HepG2 (cell line): ENCODE measurements at regions not wholly inside any gene's neighbourhood (a gene's known extent, or its start where the extent isn't known, plus 50 kb on each side); places are given as distances from the start of the nearest gene placed in this dataset.

Source experiments
- ATAC-seq: fragments of 200-7000 bp; cut with Tn5 transposase; 3 replicates; pipeline ENCODE4 v1.9.1; 2020; ENCODE audit warnings: mild to moderate bottlenecking, moderate library complexity
- BruUV-seq: library from RNA; stranded (reverse); fragments of 400-500 nt; replicated peaks from 2 replicates; lab custom pipeline; 2021; lab: Mats Ljungman, UMichigan
- CTCF ChIA-PET: fragments of 300-600 bp; formaldehyde crosslinking; extraction: SDS; loops from one replicate; lab custom pipeline; 2021; ENCODE audit warnings: low total read pairs, inconsistent platforms, low intra/inter-chr PET ratio; lab: Yijun Ruan, JAX
- POLR2A ChIA-PET: fragments of 350-600 bp; sonication (Branson Sonifier 250); formaldehyde crosslinking; loops from one replicate; lab custom pipeline; 2020; ENCODE audit warnings: antibody characterized with exemption, inconsistent platforms; lab: Yijun Ruan, JAX
- DNase-seq: peaks from one replicate; pipeline ENCODE4 v3.0.0-alpha.2; 2015; ENCODE audit warnings: low spot score
- FAIRE-seq: peaks from 3 replicates; lab custom pipeline; 2011; peaks lifted over from hg19 to GRCh38; lab: Jason Lieb, UNC
- H2AFZ ChIP-seq: one replicate; pipeline ENCODE4 v1.6.1; 2011; ENCODE audit warnings: low read length, inconsistent platforms
- H3K27ac ChIP-seq: fragments of 300-600 bp; 3 replicates; pipeline ENCODE4 v1.8.0; 2011; ENCODE audit warnings: mixed run types, mild to moderate bottlenecking, mixed read lengths, low read length, inconsistent platforms; ENCODE audit not compliant: insufficient read depth; ENCODE audit errors: extremely low read length
- H3K27me3 ChIP-seq, 2 experiments: fragments of 200-600 bp in 1 of 2; 2 replicates in 1 of 2; 3 replicates in 1 of 2; pipeline versions ENCODE4 v1.6.0 to v1.8.0; 2011; ENCODE audit warnings: low read length in 2 of 2, mild to moderate bottlenecking in 2 of 2, moderate library complexity in 2 of 2, inconsistent platforms in 1 of 2; ENCODE audit not compliant: insufficient read depth in 2 of 2, control insufficient read depth in 1 of 2
- H3K36me3 ChIP-seq, 2 experiments: fragments of 200-600 bp in 1 of 2; replicated peaks in 1 of 2; 2 replicates in 1 of 2; 3 replicates in 1 of 2; pipeline versions ENCODE4 v1.5.1 to v1.8.0; 2011; ENCODE audit warnings: low read length in 2 of 2, inconsistent platforms in 1 of 2; ENCODE audit not compliant: insufficient read depth in 2 of 2, control insufficient read depth in 1 of 2
- H3K4me1 ChIP-seq: 2 replicates; pipeline ENCODE4 v1.5.1; 2012; ENCODE audit warnings: low read length, inconsistent platforms; ENCODE audit not compliant: insufficient read depth
- H3K4me2 ChIP-seq: 2 replicates; pipeline ENCODE4 v1.6.0; 2011; ENCODE audit warnings: low read depth, low read length, inconsistent platforms
- H3K4me3 ChIP-seq, 3 experiments: fragments of 200-600 bp in 1 of 3; sonication (generic), shearing (Covaris generic) in 1 of 3; replicated peaks in 1 of 3; 2 replicates each; pipeline ENCODE4 v1.5.1; 2011 to 2016; ENCODE audit warnings: low read length in 3 of 3, inconsistent platforms in 2 of 3, low read depth in 2 of 3, mild to moderate bottlenecking in 2 of 3, control low read depth in 1 of 3, mixed read lengths in 1 of 3; ENCODE audit not compliant: insufficient read depth in 1 of 3
- H3K79me2 ChIP-seq: one replicate; pipeline ENCODE4 v1.6.1; 2011; ENCODE audit warnings: low read length, inconsistent platforms; ENCODE audit not compliant: insufficient read depth
- H3K9ac ChIP-seq: 2 replicates; pipeline ENCODE4 v1.6.0; 2011; ENCODE audit warnings: mild to moderate bottlenecking, low read depth, low read length, inconsistent platforms; ENCODE audit not compliant: insufficient read depth
- H3K9me3 ChIP-seq: 2 replicates; pipeline ENCODE4 v1.5.1; 2012; ENCODE audit warnings: mild to moderate bottlenecking, low read length
- H4K20me1 ChIP-seq: 2 replicates; pipeline ENCODE4 v1.6.0; 2011; ENCODE audit warnings: inconsistent platforms, mild to moderate bottlenecking, low read length, moderate library complexity; ENCODE audit not compliant: insufficient read depth
- ASH2L ChIP-seq: fragments of 300-600, 200-600 bp; sonication (generic); IDR thresholded peaks from 2 replicates; pipeline ENCODE4 v1.7.0; 2017; ENCODE audit warnings: low read depth, mild to moderate bottlenecking, moderate library complexity, mixed read lengths, low read length; ENCODE audit not compliant: insufficient read length
- ATF7 ChIP-seq, 2 experiments: fragments of 450-650 bp in 1 of 2; sonication (generic) in 1 of 2; formaldehyde crosslinking in 1 of 2; IDR thresholded peaks; 2 replicates each; pipeline versions ENCODE4 v1.4.0 to v1.6.1; 2016 to 2020; ENCODE audit warnings: antibody characterized with exemption in 1 of 2, mild to moderate bottlenecking in 1 of 2, missing genetic modification reagents in 1 of 2
- KMT2B ChIP-seq: IDR thresholded peaks from 2 replicates; pipeline ENCODE4 v1.6.1; 2016; ENCODE audit warnings: missing genetic modification reagents, missing compliant biosample characterization
- MYPOP ChIP-seq: sonication (generic); formaldehyde crosslinking; IDR thresholded peaks from 2 replicates; pipeline ENCODE4 v1.8.1; 2023; ENCODE audit warnings: mild to moderate bottlenecking, moderate library complexity, missing genetic modification reagents
- TAF15 ChIP-seq: fragments of 200-400 bp; formaldehyde crosslinking; IDR thresholded peaks from one replicate; pipeline ENCODE4 v1.6.1; 2018; ENCODE audit warnings: mild to moderate bottlenecking, low read depth, low read length; ENCODE audit not compliant: poor library complexity, severe bottlenecking
- ZNF383 ChIP-seq: sonication (generic); formaldehyde crosslinking; IDR thresholded peaks from 2 replicates; pipeline ENCODE4 v1.4.0; 2020; ENCODE audit warnings: missing genetic modification reagents, mild to moderate bottlenecking, borderline replicate concordance
- WGBS: methylation state at CpG from one replicate; pipeline ENCODE4 v1.1.6; 2017; ENCODE audit warnings: low lambda C conversion rate; 5-methylcytosine and 5-hydroxymethylcytosine counted together
- in situ Hi-C: cut with HindIII; loops from 2 replicates; pipeline ENCODE4 v1.10.0; 2017; ENCODE audit warnings: low pct_unique_long_range_greater_than_20kb; ENCODE audit not compliant: extremely low pct_ligation_motif_present
- intact Hi-C: fragments of 100-400 bp; cut with micrococcal nuclease; formaldehyde crosslinking; loops from one replicate; pipeline ENCODE4 v1.10.0; 2022; ENCODE audit not compliant: unreplicated experiment
- TF ChIP-seq, protein P1 (sequence below): sonication (generic); formaldehyde crosslinking; IDR thresholded peaks from 2 replicates; pipeline ENCODE4 v1.4.0; 2020; ENCODE audit warnings: missing genetic modification reagents
- TF ChIP-seq, protein P2 (sequence below): sonication (generic); formaldehyde crosslinking; IDR thresholded peaks from 2 replicates; pipeline ENCODE4 v1.5.0; 2020; ENCODE audit warnings: mild to moderate bottlenecking, missing genetic modification reagents

- FAIRE-seq (no peak), DNase-seq (no peak), ATAC-seq (no peak)
- 8% methylated on average over 1 of the region's 1 CpG for WGBS
- POLR2A ChIA-PET, result no interaction called here
- H3K4me2 ChIP-seq, result no peak overlapping the region
- H3K27me3 ChIP-seq, result no peaks in the 10 kb centered on the region
- H3K9me3 ChIP-seq, result no peaks in the 10 kb centered on the region
- CTCF ChIA-PET, result no interaction called here
- H3K79me2 ChIP-seq, result no peaks in the 10 kb centered on the region
- no peak overlapping the region for H3K4me3 ChIP-seq
- H3K9ac ChIP-seq, result no peak overlapping the region
- H3K27ac ChIP-seq, result no peak overlapping the region
- intact Hi-C loops (no loop called here), in situ Hi-C loops (no loop called here)
- no peak overlapping the region for H2AFZ ChIP-seq
- BruUV-seq, result no TSS peak
- TF ChIP-seq KMT2B (CRISPR knock-in tag), result no peak
- no peak for TF ChIP-seq ZNF383 (CRISPR knock-in tag)
- no peak for TF ChIP-seq ASH2L
- no peak for TF ChIP-seq MYPOP
- TF ChIP-seq, protein P1, sequence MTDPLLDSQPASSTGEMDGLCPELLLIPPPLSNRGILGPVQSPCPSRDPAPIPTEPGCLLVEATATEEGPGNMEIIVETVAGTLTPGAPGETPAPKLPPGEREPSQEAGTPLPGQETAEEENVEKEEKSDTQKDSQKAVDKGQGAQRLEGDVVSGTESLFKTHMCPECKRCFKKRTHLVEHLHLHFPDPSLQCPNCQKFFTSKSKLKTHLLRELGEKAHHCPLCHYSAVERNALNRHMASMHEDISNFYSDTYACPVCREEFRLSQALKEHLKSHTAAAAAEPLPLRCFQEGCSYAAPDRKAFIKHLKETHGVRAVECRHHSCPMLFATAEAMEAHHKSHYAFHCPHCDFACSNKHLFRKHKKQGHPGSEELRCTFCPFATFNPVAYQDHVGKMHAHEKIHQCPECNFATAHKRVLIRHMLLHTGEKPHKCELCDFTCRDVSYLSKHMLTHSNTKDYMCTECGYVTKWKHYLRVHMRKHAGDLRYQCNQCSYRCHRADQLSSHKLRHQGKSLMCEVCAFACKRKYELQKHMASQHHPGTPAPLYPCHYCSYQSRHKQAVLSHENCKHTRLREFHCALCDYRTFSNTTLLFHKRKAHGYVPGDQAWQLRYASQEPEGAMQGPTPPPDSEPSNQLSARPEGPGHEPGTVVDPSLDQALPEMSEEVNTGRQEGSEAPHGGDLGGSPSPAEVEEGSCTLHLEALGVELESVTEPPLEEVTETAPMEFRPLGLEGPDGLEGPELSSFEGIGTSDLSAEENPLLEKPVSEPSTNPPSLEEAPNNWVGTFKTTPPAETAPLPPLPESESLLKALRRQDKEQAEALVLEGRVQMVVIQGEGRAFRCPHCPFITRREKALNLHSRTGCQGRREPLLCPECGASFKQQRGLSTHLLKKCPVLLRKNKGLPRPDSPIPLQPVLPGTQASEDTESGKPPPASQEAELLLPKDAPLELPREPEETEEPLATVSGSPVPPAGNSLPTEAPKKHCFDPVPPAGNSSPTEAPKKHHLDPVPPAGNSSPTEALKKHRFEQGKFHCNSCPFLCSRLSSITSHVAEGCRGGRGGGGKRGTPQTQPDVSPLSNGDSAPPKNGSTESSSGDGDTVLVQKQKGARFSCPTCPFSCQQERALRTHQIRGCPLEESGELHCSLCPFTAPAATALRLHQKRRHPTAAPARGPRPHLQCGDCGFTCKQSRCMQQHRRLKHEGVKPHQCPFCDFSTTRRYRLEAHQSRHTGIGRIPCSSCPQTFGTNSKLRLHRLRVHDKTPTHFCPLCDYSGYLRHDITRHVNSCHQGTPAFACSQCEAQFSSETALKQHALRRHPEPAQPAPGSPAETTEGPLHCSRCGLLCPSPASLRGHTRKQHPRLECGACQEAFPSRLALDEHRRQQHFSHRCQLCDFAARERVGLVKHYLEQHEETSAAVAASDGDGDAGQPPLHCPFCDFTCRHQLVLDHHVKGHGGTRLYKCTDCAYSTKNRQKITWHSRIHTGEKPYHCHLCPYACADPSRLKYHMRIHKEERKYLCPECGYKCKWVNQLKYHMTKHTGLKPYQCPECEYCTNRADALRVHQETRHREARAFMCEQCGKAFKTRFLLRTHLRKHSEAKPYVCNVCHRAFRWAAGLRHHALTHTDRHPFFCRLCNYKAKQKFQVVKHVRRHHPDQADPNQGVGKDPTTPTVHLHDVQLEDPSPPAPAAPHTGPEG, result no peak
- TF ChIP-seq ATF7 (IDR thresholded peaks at IDR 0.05), result no peak
- TF ChIP-seq ATF7 (CRISPR knock-in tag; IDR thresholded peaks at IDR 0.05), result no peak
- TF ChIP-seq, protein P2, sequence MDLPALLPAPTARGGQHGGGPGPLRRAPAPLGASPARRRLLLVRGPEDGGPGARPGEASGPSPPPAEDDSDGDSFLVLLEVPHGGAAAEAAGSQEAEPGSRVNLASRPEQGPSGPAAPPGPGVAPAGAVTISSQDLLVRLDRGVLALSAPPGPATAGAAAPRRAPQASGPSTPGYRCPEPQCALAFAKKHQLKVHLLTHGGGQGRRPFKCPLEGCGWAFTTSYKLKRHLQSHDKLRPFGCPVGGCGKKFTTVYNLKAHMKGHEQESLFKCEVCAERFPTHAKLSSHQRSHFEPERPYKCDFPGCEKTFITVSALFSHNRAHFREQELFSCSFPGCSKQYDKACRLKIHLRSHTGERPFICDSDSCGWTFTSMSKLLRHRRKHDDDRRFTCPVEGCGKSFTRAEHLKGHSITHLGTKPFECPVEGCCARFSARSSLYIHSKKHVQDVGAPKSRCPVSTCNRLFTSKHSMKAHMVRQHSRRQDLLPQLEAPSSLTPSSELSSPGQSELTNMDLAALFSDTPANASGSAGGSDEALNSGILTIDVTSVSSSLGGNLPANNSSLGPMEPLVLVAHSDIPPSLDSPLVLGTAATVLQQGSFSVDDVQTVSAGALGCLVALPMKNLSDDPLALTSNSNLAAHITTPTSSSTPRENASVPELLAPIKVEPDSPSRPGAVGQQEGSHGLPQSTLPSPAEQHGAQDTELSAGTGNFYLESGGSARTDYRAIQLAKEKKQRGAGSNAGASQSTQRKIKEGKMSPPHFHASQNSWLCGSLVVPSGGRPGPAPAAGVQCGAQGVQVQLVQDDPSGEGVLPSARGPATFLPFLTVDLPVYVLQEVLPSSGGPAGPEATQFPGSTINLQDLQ (CRISPR knock-in tag), result no peak
- no peak for TF ChIP-seq TAF15
- no peaks in the 10 kb centered on the region for H3K36me3 ChIP-seq
- no peaks in the 10 kb centered on the region for H3K4me1 ChIP-seq
- no peaks in the 10 kb centered on the region for H4K20me1 ChIP-seq
Observed at GRCh38 chr5:51034222-51034901, 348.9 kb upstream of the ISL1 start.
